Endothelial cell of umbilical vein (primary cell): ENCODE measurements at regions not wholly inside any gene's neighbourhood (a gene's known extent, or its start where the extent isn't known, plus 50 kb on each side); places are given as distances from the start of the nearest gene placed in this dataset.

Experiments used
- BruUV-seq: library from RNA; stranded (reverse); fragments of 400-500 nt; replicated peaks from 2 replicates; lab custom pipeline; 2021; lab: Mats Ljungman, UMichigan
- CTCF ChIA-PET: fragments of 300-600, 350-600 bp; sonication (Branson Sonifier 250); formaldehyde crosslinking; loops from one replicate; lab custom pipeline; 2021; ENCODE audit warnings: antibody characterized with exemption, inconsistent platforms; lab: Charles Lee
- POLR2A ChIA-PET: fragments of 300-600, 350-600 bp; sonication (Branson Sonifier 250); formaldehyde crosslinking; loops from one replicate; lab custom pipeline; 2021; ENCODE audit warnings: antibody characterized with exemption, inconsistent platforms; lab: Charles Lee
- DNase-seq: peaks from one replicate; pipeline ENCODE4 v3.0.0-alpha.2; 2011; ENCODE audit warnings: low read depth, low spot score
- FAIRE-seq: peaks from 2 replicates; lab custom pipeline; 2011; peaks lifted over from hg19 to GRCh38; lab: Jason Lieb, UNC
- H2AFZ ChIP-seq: 2 replicates; pipeline ENCODE4 v1.6.0; 2012; ENCODE audit warnings: low read depth, low read length, control low read depth, inconsistent platforms
- H3K27ac ChIP-seq: 2 replicates; pipeline ENCODE4 v1.5.1; 2011; ENCODE audit warnings: low read depth, mild to moderate bottlenecking, control low read depth, low read length, moderate library complexity; ENCODE audit not compliant: insufficient read depth
- H3K27me3 ChIP-seq, 2 experiments: 2 replicates each; pipeline versions ENCODE4 v1.6.0 to v1.6.1; 2011; ENCODE audit warnings: low read length in 2 of 2, mixed read lengths in 1 of 2; ENCODE audit not compliant: control insufficient read depth in 2 of 2, insufficient read depth in 2 of 2
- H3K36me3 ChIP-seq, 2 experiments: 2 replicates in 1 of 2; 3 replicates in 1 of 2; pipeline ENCODE4 v1.5.1; 2011; ENCODE audit warnings: low read length in 2 of 2, mild to moderate bottlenecking in 1 of 2, moderate library complexity in 1 of 2; ENCODE audit not compliant: control insufficient read depth in 2 of 2, insufficient read depth in 2 of 2; ENCODE audit errors: extremely low read depth in 1 of 2
- H3K4me1 ChIP-seq: 3 replicates; pipeline ENCODE4 v1.5.1; 2011; ENCODE audit warnings: mild to moderate bottlenecking, low read length; ENCODE audit not compliant: control insufficient read depth, insufficient read depth; ENCODE audit errors: extremely low read depth
- H3K4me2 ChIP-seq: 2 replicates; pipeline ENCODE4 v1.6.1; 2011; ENCODE audit warnings: low read length, control low read depth, mixed read lengths; ENCODE audit not compliant: insufficient read depth
- H3K4me3 ChIP-seq, 3 experiments: fragments of 200-600 bp in 1 of 3; sonication (generic), shearing (Covaris generic) in 1 of 3; replicated peaks in 1 of 3; 2 replicates each; pipeline ENCODE4 v1.5.1; 2011 to 2016; ENCODE audit warnings: control low read depth in 3 of 3, low read length in 3 of 3, mild to moderate bottlenecking in 2 of 3, inconsistent platforms in 1 of 3, low read depth in 1 of 3, moderate library complexity in 1 of 3; ENCODE audit not compliant: insufficient read depth in 1 of 3
- H3K79me2 ChIP-seq: 2 replicates; pipeline ENCODE4 v1.6.0; 2012; ENCODE audit warnings: low read length, inconsistent platforms; ENCODE audit not compliant: control insufficient read depth, insufficient read depth
- H3K9ac ChIP-seq: replicated peaks from 2 replicates; pipeline ENCODE3; 2011; ENCODE audit warnings: low read length, control low read depth; ENCODE audit not compliant: insufficient read depth; ENCODE audit errors: extremely low read depth
- H3K9me1 ChIP-seq: replicated peaks from 3 replicates; pipeline ENCODE4 v1.6.0; 2011; ENCODE audit warnings: mild to moderate bottlenecking, low read length; ENCODE audit not compliant: control insufficient read depth, insufficient read depth; ENCODE audit errors: extremely low read depth
- H3K9me3 ChIP-seq: replicated peaks from 2 replicates; pipeline ENCODE4 v1.5.1; 2012; ENCODE audit warnings: low read length, inconsistent platforms; ENCODE audit not compliant: control insufficient read depth, insufficient read depth
- H4K20me1 ChIP-seq: replicated peaks from 2 replicates; pipeline ENCODE3; 2011; ENCODE audit warnings: mild to moderate bottlenecking, low read length; ENCODE audit not compliant: control insufficient read depth, insufficient read depth; ENCODE audit errors: extremely low read depth
- EZH2 ChIP-seq: IDR thresholded peaks from 2 replicates; pipeline ENCODE4 v1.6.1; 2012; ENCODE audit warnings: borderline replicate concordance, low read depth, mild to moderate bottlenecking, moderate library complexity, low read length, inconsistent platforms; ENCODE audit not compliant: severe bottlenecking
- FOS ChIP-seq: IDR thresholded peaks from 2 replicates; pipeline ENCODE4 v1.6.1; 2011; ENCODE audit warnings: mild to moderate bottlenecking, low read length, moderate library complexity, borderline replicate concordance; ENCODE audit not compliant: insufficient read depth
- GATA2 ChIP-seq: IDR thresholded peaks from 2 replicates; pipeline ENCODE4 v1.7.0; 2011; ENCODE audit warnings: low read depth, mild to moderate bottlenecking, moderate library complexity, mixed read lengths, low read length; ENCODE audit not compliant: insufficient read length, insufficient read depth
- JUN ChIP-seq: IDR thresholded peaks from 2 replicates; pipeline ENCODE4 v1.6.1; 2011; ENCODE audit warnings: borderline replicate concordance, low read depth; ENCODE audit not compliant: insufficient read length, insufficient read depth
- MYC ChIP-seq: IDR thresholded peaks from one replicate; pipeline ENCODE4 v1.6.1; 2011; ENCODE audit warnings: mild to moderate bottlenecking, low read depth, low read length
- POLR2A ChIP-seq: IDR thresholded peaks from 2 replicates; pipeline ENCODE4 v1.6.1; 2012; ENCODE audit warnings: low read depth, mild to moderate bottlenecking, control low read depth, low read length
- POLR2AphosphoS5 ChIP-seq: IDR thresholded peaks from 2 replicates; pipeline ENCODE4 v1.6.1; 2012; ENCODE audit warnings: low read depth, mild to moderate bottlenecking, control low read depth, low read length, moderate library complexity; ENCODE audit not compliant: insufficient read depth
- dilution Hi-C: fragments of 300-500 bp; cut with MboI; formaldehyde crosslinking; loops from one replicate; pipeline ENCODE4 v1.15.0; 2019; ENCODE audit warnings: low sequenced_read_pairs; ENCODE audit not compliant: extremely low pct_ligation_motif_present
- intact Hi-C: fragments of 100-400 bp; cut with micrococcal nuclease; formaldehyde crosslinking; loops from one replicate; pipeline ENCODE4 v1.10.0; 2022
- TF ChIP-seq, protein P1 (sequence below), 2 donors: IDR thresholded peaks; 1 replicate in 1 of 2; 2 replicates in 1 of 2; pipeline ENCODE4 v1.5.1; 2011; ENCODE audit warnings: low read length in 2 of 2, mild to moderate bottlenecking in 2 of 2, moderate library complexity in 2 of 2, control low read depth in 1 of 2, inconsistent platforms in 1 of 2, low read depth in 1 of 2; ENCODE audit not compliant: insufficient read depth in 1 of 2; ENCODE audit errors: extremely low read depth in 1 of 2
- TF ChIP-seq, protein P2 (sequence below): IDR thresholded peaks from 2 replicates; pipeline ENCODE4 v1.6.1; 2011; ENCODE audit not compliant: insufficient read depth, insufficient read length

DNA sequence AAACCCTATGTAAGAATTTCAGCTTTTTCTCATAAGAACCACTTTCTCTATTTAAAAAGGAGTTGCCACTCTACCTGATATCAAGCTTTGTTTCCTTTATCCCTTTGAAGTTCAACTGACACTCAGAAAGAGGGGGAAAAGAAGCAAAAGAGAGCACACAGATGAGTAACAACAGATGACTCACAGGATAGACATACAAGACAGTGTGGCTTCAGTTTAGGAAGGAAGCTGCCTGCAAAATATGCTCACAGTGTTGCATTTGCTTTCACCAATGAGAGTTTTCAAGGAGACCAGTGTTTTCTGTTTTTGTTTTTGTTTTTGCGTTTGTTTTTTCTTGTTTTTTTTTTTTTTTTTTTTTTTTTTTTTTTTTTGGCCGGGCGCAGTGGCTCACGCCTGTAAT lies 1181.6 kb downstream of the DNAJB9 start:
- H4K20me1 ChIP-seq = no peaks in the 10 kb centered on the region
- H3K4me3 ChIP-seq = no peak overlapping the region
- H3K36me3 ChIP-seq = no peaks in the 10 kb centered on the region
- no peak overlapping the region for H2AFZ ChIP-seq
- dilution Hi-C loops = no loop called here
- FAIRE-seq = no peak
- H3K27ac ChIP-seq = no peak overlapping the region
- TF ChIP-seq POLR2AphosphoS5 (no peak), EZH2 (no peak), GATA2 (no peak), POLR2A (no peak), FOS (no peak), MYC (no peak), JUN (no peak)
- TF ChIP-seq, protein P1, sequence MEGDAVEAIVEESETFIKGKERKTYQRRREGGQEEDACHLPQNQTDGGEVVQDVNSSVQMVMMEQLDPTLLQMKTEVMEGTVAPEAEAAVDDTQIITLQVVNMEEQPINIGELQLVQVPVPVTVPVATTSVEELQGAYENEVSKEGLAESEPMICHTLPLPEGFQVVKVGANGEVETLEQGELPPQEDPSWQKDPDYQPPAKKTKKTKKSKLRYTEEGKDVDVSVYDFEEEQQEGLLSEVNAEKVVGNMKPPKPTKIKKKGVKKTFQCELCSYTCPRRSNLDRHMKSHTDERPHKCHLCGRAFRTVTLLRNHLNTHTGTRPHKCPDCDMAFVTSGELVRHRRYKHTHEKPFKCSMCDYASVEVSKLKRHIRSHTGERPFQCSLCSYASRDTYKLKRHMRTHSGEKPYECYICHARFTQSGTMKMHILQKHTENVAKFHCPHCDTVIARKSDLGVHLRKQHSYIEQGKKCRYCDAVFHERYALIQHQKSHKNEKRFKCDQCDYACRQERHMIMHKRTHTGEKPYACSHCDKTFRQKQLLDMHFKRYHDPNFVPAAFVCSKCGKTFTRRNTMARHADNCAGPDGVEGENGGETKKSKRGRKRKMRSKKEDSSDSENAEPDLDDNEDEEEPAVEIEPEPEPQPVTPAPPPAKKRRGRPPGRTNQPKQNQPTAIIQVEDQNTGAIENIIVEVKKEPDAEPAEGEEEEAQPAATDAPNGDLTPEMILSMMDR (IDR thresholded peaks at IDR 0.05; ENCODE audit: extremely low read depth in 1 of 2, insufficient read depth in 1 of 2, low read depth in 1 of 2, low read length in 2 of 2) = no peak
- TF ChIP-seq, protein P2, sequence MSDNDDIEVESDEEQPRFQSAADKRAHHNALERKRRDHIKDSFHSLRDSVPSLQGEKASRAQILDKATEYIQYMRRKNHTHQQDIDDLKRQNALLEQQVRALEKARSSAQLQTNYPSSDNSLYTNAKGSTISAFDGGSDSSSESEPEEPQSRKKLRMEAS = no peak
- no peak overlapping the region for H3K9ac ChIP-seq
- DNase-seq = no peak
- intact Hi-C loops = no loop called here
- H3K4me2 ChIP-seq = no peak overlapping the region
- ChIA-PET POLR2A (no interaction called here), CTCF (no interaction called here)
- H3K27me3 ChIP-seq = no peaks in the 10 kb centered on the region
- no TSS peak for BruUV-seq
- no peaks in the 10 kb centered on the region for H3K9me3 ChIP-seq
- H3K9me1 ChIP-seq = no peaks in the 10 kb centered on the region
- H3K79me2 ChIP-seq = no peaks in the 10 kb centered on the region
- no peaks in the 10 kb centered on the region for H3K4me1 ChIP-seq
